ENCODE measurements at regions not wholly inside any gene's neighbourhood (a gene's known extent, or its start where the extent isn't known, plus 50 kb on each side); places are given as distances from the start of the nearest gene placed in this dataset.

GRCh38 chr2:57882895-57883515 is 163.6 kb upstream of the VRK2 start:
- no peak overlapping the region for H3K9ac ChIP-seq (replicated peaks in 1 of 4; ENCODE audit: extremely low read depth in 1 of 4, low read depth in 3 of 4, low read length in 3 of 4)
- TF ChIP-seq KDM5A (IDR thresholded peaks at IDR 0.05; ENCODE audit: low read length) (no peak), SIX5 (IDR thresholded peaks at IDR 0.05; ENCODE audit: low read depth, low read length) (no peak), E2F6 (IDR thresholded peaks at IDR 0.05) (no peak), EGR1 (IDR thresholded peaks at IDR 0.05; ENCODE audit: borderline replicate concordance, low read depth, low read length) (no peak), CBX8 (IDR thresholded peaks at IDR 0.05; ENCODE audit: borderline replicate concordance, low read depth, low read length) (no peak), NRF1 (IDR thresholded peaks at IDR 0.05; ENCODE audit: low read depth, low read length) (no peak), RBBP5 (IDR thresholded peaks at IDR 0.05; ENCODE audit: borderline replicate concordance, low read depth, low read length) (no peak), SP4 (IDR thresholded peaks at IDR 0.05; ENCODE audit: low read length) (no peak), TAF7 (optimal IDR thresholded peaks at IDR 0.05; ENCODE audit: borderline replicate concordance, low read depth, low read length) (no peak), TCF12 (IDR thresholded peaks at IDR 0.05; ENCODE audit: low read depth, low read length) (no peak), GTF2F1 (IDR thresholded peaks at IDR 0.05; ENCODE audit: borderline replicate concordance, low read depth, low read length) (no peak), USF2 (IDR thresholded peaks at IDR 0.05; ENCODE audit: low read length) (no peak), RXRA (IDR thresholded peaks at IDR 0.05; ENCODE audit: insufficient read depth, low read depth, low read length) (no peak)

More at GRCh38 chr2:57882895-57883515, 163.6 kb upstream of the VRK2 start:
- Histone ChIP-seq H4K8ac (ENCODE audit: extremely low read depth, insufficient read depth, low read length) (no peak overlapping the region), H3K9me3 (ENCODE audit: insufficient read depth in 2 of 2, low read depth in 1 of 2, low read length in 1 of 2) (no peaks in the 10 kb centered on the region), H3K56ac (replicated peaks; ENCODE audit: insufficient read length, low read depth, low read length) (no peak overlapping the region), H3K27me3 (replicated peaks in 1 of 4; ENCODE audit: control insufficient read depth in 3 of 4, extremely low read depth in 1 of 4, insufficient read depth in 3 of 4, low read length in 3 of 4) (no peaks in the 10 kb centered on the region), H2AFZ (ENCODE audit: low read length) (no peak overlapping the region), H2BK12ac (ENCODE audit: low read depth, low read length) (no peak overlapping the region), H3K27ac (ENCODE audit: low read depth, low read length) (no peak overlapping the region), H3K18ac (ENCODE audit: extremely low read depth, low read length) (no peak overlapping the region), H3K79me1 (ENCODE audit: low read depth, low read length) (no peaks in the 10 kb centered on the region), H3K4me3 (ENCODE audit: extremely low read depth in 1 of 4, insufficient read depth in 2 of 4, low read depth in 3 of 4, low read length in 4 of 4) (no peak overlapping the region), H3K36me3 (ENCODE audit: control insufficient read depth in 2 of 4, insufficient read depth in 4 of 4, low read length in 3 of 4) (no peaks in the 10 kb centered on the region), H3K23ac (ENCODE audit: insufficient read length) (no peak overlapping the region), H4K20me1 (replicated peaks in 1 of 2; ENCODE audit: control insufficient read depth in 1 of 2, insufficient read depth in 2 of 2, low read length in 2 of 2) (no peaks in the 10 kb centered on the region), H2BK5ac (ENCODE audit: low read depth, low read length) (no peak overlapping the region), H3K4ac (replicated peaks; ENCODE audit: insufficient read length, low read depth, low read length) (no peak overlapping the region), H2BK20ac (ENCODE audit: low read length) (no peak overlapping the region), H3K4me1 (replicated peaks in 1 of 4; ENCODE audit: control insufficient read depth in 3 of 4, insufficient read depth in 4 of 4, low read length in 3 of 4) (peaks cover 0 to 2% (median 0%) of the 10 kb centered on the region in 4 experiments; a peak in 3 of 7 replicates), H2AK5ac (ENCODE audit: low read depth, low read length) (no peak overlapping the region), H3K14ac (ENCODE audit: insufficient read length) (no peak overlapping the region), H4K91ac (replicated peaks; ENCODE audit: insufficient read length, low read length) (no peak overlapping the region), H2BK15ac (ENCODE audit: low read length) (no peak overlapping the region), H3K79me2 (ENCODE audit: control insufficient read depth in 1 of 2, insufficient read depth in 2 of 2, low read length in 2 of 2) (no peaks in the 10 kb centered on the region), H4K5ac (ENCODE audit: insufficient read length, low read depth, low read length) (no peak overlapping the region), H2BK120ac (replicated peaks; ENCODE audit: low read depth, low read length) (no peak overlapping the region), H3K4me2 (ENCODE audit: insufficient read depth in 1 of 2, low read depth in 2 of 2, low read length in 2 of 2) (no peak overlapping the region), H3K23me2 (ENCODE audit: low read depth, low read length) (no peaks in the 10 kb centered on the region)
- FAIRE-seq, result no peak
- CTCF ChIA-PET (ENCODE audit: partially characterized antibody), result interaction anchor here (0.6 to 1.4 kb wide), 2 partner anchors 8 to 23 kb away, joined by 3 read pairs; no protein-coding TSS in a partner anchor
- DNase-seq (ENCODE audit: low read depth in 1 of 2, low spot score in 2 of 2), result no peak
- WGBS, 2 experiments (ENCODE audit: extremely low coverage in 1 of 2, insufficient coverage in 1 of 2, insufficient read length in 1 of 2, insufficient replicate concordance in 2 of 2, low coverage in 1 of 2, low lambda C conversion rate in 2 of 2, missing lambda C conversion rate in 1 of 2), result 87% methylated on average over 5 of the region's 5 CpGs; no CpG with 5 or more reads in 1 of the 2 experiments
- POLR2A ChIA-PET (ENCODE audit: partially characterized antibody), result no interaction called here

Data from H1 (cell line).